B cell (primary cell): ENCODE measurements at regions not wholly inside any gene's neighbourhood (a gene's known extent, or its start where the extent isn't known, plus 50 kb on each side); places are given as distances from the start of the nearest gene placed in this dataset.

Source experiments
- CTCF ChIP-seq: fragments of 200-600 bp; IDR thresholded peaks from one replicate; pipeline ENCODE4 v1.8.0; 2022; ENCODE audit warnings: antibody characterized with exemption, mild to moderate bottlenecking
- EZH2 ChIP-seq: IDR thresholded peaks from 2 replicates; pipeline ENCODE4 v1.6.1; 2012; ENCODE audit warnings: borderline replicate concordance, low read depth, mild to moderate bottlenecking, moderate library complexity, low read length; ENCODE audit not compliant: insufficient read depth, poor library complexity, severe bottlenecking

- TF ChIP-seq EZH2 (no peak), CTCF (no peak)
Measured at GRCh38 chr4:17230727-17231126, 281.2 kb downstream of the QDPR start.
